NCI-H82 (cell line): ENCODE measurements at regions not wholly inside any gene's neighbourhood (a gene's known extent, or its start where the extent isn't known, plus 50 kb on each side); places are given as distances from the start of the nearest gene placed in this dataset.

Experiments
- DNase-seq: peaks from one replicate; lab custom pipeline; 2025; lab: John Stamatoyannopoulos, UW

GRCh38 chr3:25362118-25362517, 65.9 kb upstream of the RARB start:
- DNase-seq = no peak

GRCh38 chr3:25365636-25366035, 62.4 kb upstream of the RARB start:
- DNase-seq = no peak

GRCh38 chr3:25367025-25367424, 61.0 kb upstream of the RARB start:
- no peak for DNase-seq

GRCh38 chr3:25372167-25372566, 55.9 kb upstream of the RARB start:
- no peak for DNase-seq

GRCh38 chr3:25376340-25376739, 51.7 kb upstream of the RARB start:
- no peak for DNase-seq

GRCh38 chr3:25377042-25377441, 51.0 kb upstream of the RARB start:
- DNase-seq = no peak
